Endodermal cell (in vitro differentiated cells): ENCODE measurements at regions not wholly inside any gene's neighbourhood (a gene's known extent, or its start where the extent isn't known, plus 50 kb on each side); places are given as distances from the start of the nearest gene placed in this dataset.

Source experiments
- DNase-seq: peaks from one replicate; pipeline ENCODE4 v3.0.0-alpha.2; 2017
- H3K27ac ChIP-seq: 2 replicates; pipeline ENCODE4 v1.5.1; 2013; ENCODE audit warnings: mild to moderate bottlenecking, low read depth, low read length, moderate library complexity
- H3K27me3 ChIP-seq: 2 replicates; pipeline ENCODE4 v1.6.1; 2013; ENCODE audit warnings: mild to moderate bottlenecking, low read length, moderate library complexity; ENCODE audit not compliant: insufficient read depth, control insufficient read depth, poor library complexity, severe bottlenecking
- H3K36me3 ChIP-seq: 2 replicates; pipeline ENCODE4 v1.7.0; 2013; ENCODE audit warnings: mild to moderate bottlenecking, low read length, moderate library complexity; ENCODE audit not compliant: control insufficient read depth, insufficient read depth
- H3K4me1 ChIP-seq: one replicate; pipeline ENCODE4 v1.7.0; 2013; ENCODE audit warnings: low read length; ENCODE audit not compliant: control insufficient read depth, insufficient read depth
- H3K4me3 ChIP-seq: 2 replicates; pipeline ENCODE4 v1.5.1; 2013; ENCODE audit warnings: mild to moderate bottlenecking, low read length, moderate library complexity
- H3K9ac ChIP-seq: 2 replicates; pipeline ENCODE4 v1.6.1; 2013; ENCODE audit warnings: mild to moderate bottlenecking, low read length, moderate library complexity; ENCODE audit not compliant: poor library complexity, severe bottlenecking; ENCODE audit errors: extremely low read depth
- H3K9me3 ChIP-seq: 2 replicates; pipeline ENCODE4 v1.6.1; 2013; ENCODE audit warnings: mild to moderate bottlenecking, low read length, moderate library complexity; ENCODE audit not compliant: control insufficient read depth
- H3K27ac Mint-ChIP-seq: 2 replicates; pipeline ENCODE4 v1.8.0; 2020; ENCODE audit warnings: mixed read lengths
- H3K27me3 Mint-ChIP-seq: 2 replicates; pipeline ENCODE4 v1.8.0; 2021; ENCODE audit warnings: mild to moderate bottlenecking, mixed read lengths; ENCODE audit not compliant: insufficient read depth
- H3K36me3 Mint-ChIP-seq: 2 replicates; pipeline ENCODE4 v1.8.0; 2020; ENCODE audit warnings: low read depth, mixed read lengths
- H3K4me1 Mint-ChIP-seq: 2 replicates; pipeline ENCODE4 v1.8.0; 2020; ENCODE audit warnings: mixed read lengths
- H3K4me3 Mint-ChIP-seq: 2 replicates; pipeline ENCODE4 v1.8.0; 2020; ENCODE audit warnings: mild to moderate bottlenecking, moderate library complexity, mixed read lengths
- H3K9me3 Mint-ChIP-seq: 2 replicates; pipeline ENCODE4 v1.8.0; 2020; ENCODE audit warnings: mild to moderate bottlenecking, mixed read lengths
- WGBS, 2 experiments: methylation state at CpG; one replicate each; pipeline versions ENCODE4 v1.1.5 to v1.1.7; 2013; ENCODE audit warnings: missing lambda C conversion rate in 2 of 2, mixed read lengths in 1 of 2; ENCODE audit not compliant: insufficient coverage in 1 of 2, insufficient read length in 1 of 2; 5-methylcytosine and 5-hydroxymethylcytosine counted together
- TF ChIP-seq, protein P1 (sequence below): fragments of 200-600 bp; sonication (generic); conservative IDR thresholded peaks from 2 replicates; pipeline ENCODE4 v1.5.0; 2021; ENCODE audit warnings: antibody characterized with exemption, mild to moderate bottlenecking

DNA sequence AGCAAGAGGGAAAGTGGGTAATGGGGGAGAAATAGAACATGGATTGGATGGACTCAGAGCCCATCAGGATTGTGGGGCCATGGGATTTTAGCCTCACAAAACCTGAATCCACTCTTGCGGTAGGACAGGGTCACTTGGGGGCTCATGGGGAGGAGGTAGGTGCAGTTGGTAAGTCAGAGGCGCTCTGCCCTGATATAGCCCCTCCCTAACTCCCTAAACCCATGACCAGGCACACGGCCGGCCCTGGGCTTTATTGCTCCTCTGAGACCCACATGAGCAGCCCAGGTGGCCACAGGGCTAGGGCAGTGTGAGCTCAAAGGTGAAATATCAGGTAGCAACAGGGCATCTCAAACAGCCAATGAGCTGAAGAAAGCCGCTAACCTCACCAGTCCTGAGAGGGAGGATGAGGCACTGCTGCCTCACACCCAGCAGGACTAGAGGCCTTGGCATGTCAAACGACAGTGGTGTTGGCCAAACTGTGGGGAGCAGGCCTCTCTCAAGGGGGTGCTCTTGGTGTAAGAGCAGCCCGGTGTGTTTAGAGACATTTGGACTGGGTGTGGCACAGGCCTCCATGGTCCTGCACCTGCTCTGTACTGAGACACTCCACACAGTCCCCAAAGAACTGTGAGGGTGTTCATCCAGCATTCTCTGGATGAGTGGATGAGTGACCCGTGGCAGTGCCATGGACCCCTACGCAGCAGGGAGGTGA lies 90.8 kb upstream of the HS6ST1 start:
- Histone ChIP-seq H3K9ac (no peak overlapping the region), H3K4me3 (no peak overlapping the region), H3K9me3 (no peaks in the 10 kb centered on the region), H3K36me3 (no peaks in the 10 kb centered on the region), H3K4me1 (peaks cover 16% of the 10 kb centered on the region), H3K27me3 (no peaks in the 10 kb centered on the region), H3K27ac (no peak overlapping the region)
- 85 to 92% methylated on average over 5 to 9 of the region's 9 CpGs for WGBS, 2 experiments
- Mint-ChIP-seq H3K9me3 (no peaks in the 10 kb centered on the region), H3K4me1 (peaks cover 48% of the 10 kb centered on the region), H3K27me3 (peaks cover 20% of the 10 kb centered on the region), H3K27ac (no peak overlapping the region), H3K4me3 (no peak overlapping the region), H3K36me3 (no peaks in the 10 kb centered on the region)
- peak; percentile 18 for DNase-seq
- TF ChIP-seq, protein P1, sequence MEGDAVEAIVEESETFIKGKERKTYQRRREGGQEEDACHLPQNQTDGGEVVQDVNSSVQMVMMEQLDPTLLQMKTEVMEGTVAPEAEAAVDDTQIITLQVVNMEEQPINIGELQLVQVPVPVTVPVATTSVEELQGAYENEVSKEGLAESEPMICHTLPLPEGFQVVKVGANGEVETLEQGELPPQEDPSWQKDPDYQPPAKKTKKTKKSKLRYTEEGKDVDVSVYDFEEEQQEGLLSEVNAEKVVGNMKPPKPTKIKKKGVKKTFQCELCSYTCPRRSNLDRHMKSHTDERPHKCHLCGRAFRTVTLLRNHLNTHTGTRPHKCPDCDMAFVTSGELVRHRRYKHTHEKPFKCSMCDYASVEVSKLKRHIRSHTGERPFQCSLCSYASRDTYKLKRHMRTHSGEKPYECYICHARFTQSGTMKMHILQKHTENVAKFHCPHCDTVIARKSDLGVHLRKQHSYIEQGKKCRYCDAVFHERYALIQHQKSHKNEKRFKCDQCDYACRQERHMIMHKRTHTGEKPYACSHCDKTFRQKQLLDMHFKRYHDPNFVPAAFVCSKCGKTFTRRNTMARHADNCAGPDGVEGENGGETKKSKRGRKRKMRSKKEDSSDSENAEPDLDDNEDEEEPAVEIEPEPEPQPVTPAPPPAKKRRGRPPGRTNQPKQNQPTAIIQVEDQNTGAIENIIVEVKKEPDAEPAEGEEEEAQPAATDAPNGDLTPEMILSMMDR: no peak

DNA sequence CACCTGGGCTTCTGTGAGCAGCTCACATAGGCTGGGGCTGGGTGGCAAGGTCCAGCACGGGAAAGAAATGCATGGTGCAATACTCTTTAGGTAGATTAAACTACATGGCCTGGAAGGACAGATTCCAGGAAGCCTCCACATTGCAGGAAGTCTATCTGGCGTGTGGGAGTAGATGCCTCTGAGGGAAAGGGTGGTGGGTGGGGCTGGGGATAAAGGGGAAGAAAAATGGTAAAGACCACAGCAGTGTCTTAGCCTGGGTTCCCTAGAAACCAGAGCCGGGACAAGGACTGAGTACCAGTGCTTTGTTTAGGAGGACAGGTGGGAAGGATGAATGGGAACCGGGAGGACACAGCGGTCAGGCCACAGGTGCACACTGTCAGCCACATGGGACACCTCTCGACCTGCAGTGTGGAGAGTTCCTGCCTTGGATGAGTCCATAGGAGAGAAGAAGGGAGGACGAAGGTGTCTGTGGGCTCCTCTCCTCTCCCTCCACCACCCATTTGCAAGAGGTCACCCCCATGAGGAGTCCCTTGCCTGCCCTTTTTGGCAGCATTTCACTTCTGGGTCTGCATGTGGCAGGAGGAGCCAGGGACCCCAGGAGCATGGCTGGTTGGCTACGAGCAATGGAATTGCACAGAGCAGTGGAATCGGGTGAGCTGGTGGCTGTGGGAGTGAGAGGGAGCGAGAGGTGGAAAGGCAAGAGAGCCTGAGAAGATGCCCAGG lies 91.5 kb upstream of the HS6ST1 start:
- Histone ChIP-seq H3K4me3 (no peak overlapping the region), H3K27ac (no peak overlapping the region), H3K27me3 (no peaks in the 10 kb centered on the region), H3K9me3 (no peaks in the 10 kb centered on the region), H3K4me1 (peaks cover 16% of the 10 kb centered on the region), H3K9ac (no peak overlapping the region), H3K36me3 (no peaks in the 10 kb centered on the region)
- Mint-ChIP-seq H3K4me3 (no peak overlapping the region), H3K27me3 (peaks cover 16% of the 10 kb centered on the region), H3K9me3 (no peaks in the 10 kb centered on the region), H3K4me1 (peaks cover 50% of the 10 kb centered on the region), H3K36me3 (no peaks in the 10 kb centered on the region), H3K27ac (no peak overlapping the region)
- TF ChIP-seq, protein P1: no peak
- WGBS, 2 experiments: 93 to 98% methylated on average over 5 to 10 of the region's 10 CpGs
- peak; percentile 29 for DNase-seq

DNA sequence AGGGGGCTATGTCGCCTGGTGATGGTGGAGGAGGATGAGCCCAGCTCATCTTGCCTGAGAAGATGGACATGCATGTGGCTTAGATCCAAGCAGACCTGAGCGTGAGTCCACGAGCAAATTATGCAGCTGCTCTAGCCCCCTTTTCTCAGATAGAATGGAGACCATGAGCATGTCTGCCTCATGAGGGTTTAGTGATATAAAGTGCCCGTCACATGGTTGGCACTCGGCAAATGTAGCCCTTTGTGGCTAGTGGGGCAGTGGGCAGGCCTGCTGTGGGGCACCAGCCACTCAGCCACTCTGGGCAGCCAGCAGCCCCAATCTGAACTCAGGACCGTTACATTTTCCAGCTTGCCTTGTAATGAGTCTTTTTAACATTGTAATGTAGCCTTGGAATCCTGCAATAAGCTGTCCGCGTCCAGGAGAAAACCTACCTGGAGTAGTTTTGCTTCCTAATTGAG lies 92.1 kb upstream of the HS6ST1 start:
- DNase-seq: peak; percentile 22
- Histone ChIP-seq H3K9me3 (peaks cover 5% of the 10 kb centered on the region), H3K9ac (no peak overlapping the region), H3K27ac (no peak overlapping the region), H3K27me3 (no peaks in the 10 kb centered on the region), H3K4me3 (no peak overlapping the region), H3K36me3 (no peaks in the 10 kb centered on the region), H3K4me1 (peaks cover 16% of the 10 kb centered on the region)
- WGBS, 2 experiments: 95 to 98% methylated on average over 6 to 8 of the region's 8 CpGs
- H3K36me3 Mint-ChIP-seq: no peaks in the 10 kb centered on the region
- no peak overlapping the region for H3K27ac Mint-ChIP-seq
- H3K27me3 Mint-ChIP-seq: peaks cover 11% of the 10 kb centered on the region
- TF ChIP-seq, protein P1: no peak
- H3K4me3 Mint-ChIP-seq: no peak overlapping the region
- peaks cover 50% of the 10 kb centered on the region for H3K4me1 Mint-ChIP-seq
- peaks cover 5% of the 10 kb centered on the region for H3K9me3 Mint-ChIP-seq
